OCI-LY7 (cell line): ENCODE measurements at regions not wholly inside any gene's neighbourhood (a gene's known extent, or its start where the extent isn't known, plus 50 kb on each side); places are given as distances from the start of the nearest gene placed in this dataset.

Source experiments
- BruUV-seq: library from RNA; stranded (reverse); fragments of 400-500 nt; replicated peaks from 2 replicates; lab custom pipeline; 2021; lab: Mats Ljungman, UMichigan
- CTCF ChIA-PET: fragments of 300-600 bp; sonication (Branson Sonifier 250); formaldehyde crosslinking; loops from one replicate; lab custom pipeline; 2022; ENCODE audit warnings: antibody characterized with exemption; ENCODE audit not compliant: unreplicated experiment; lab: Charles Lee
- POLR2A ChIA-PET: fragments of 300-600 bp; sonication (Branson Sonifier 250); formaldehyde crosslinking; loops from one replicate; lab custom pipeline; 2022; ENCODE audit warnings: antibody characterized with exemption; lab: Charles Lee
- DNase-seq: peaks from one replicate; pipeline ENCODE4 v3.0.0-alpha.2; 2015; ENCODE audit warnings: low spot score
- H2AFZ ChIP-seq: fragments of 200-600 bp; sonication (generic), shearing (Covaris generic); 2 replicates; pipeline ENCODE4 v1.6.1; 2014; ENCODE audit warnings: mild to moderate bottlenecking, antibody characterized with exemption, low read length, moderate library complexity
- H3K27ac ChIP-seq: fragments of 200-600 bp; sonication (generic); 2 replicates; pipeline ENCODE4 v1.5.1; 2014; ENCODE audit warnings: mixed run types, low read depth, mild to moderate bottlenecking, moderate library complexity, low read length, inconsistent platforms; ENCODE audit not compliant: poor library complexity, severe bottlenecking
- H3K36me3 ChIP-seq: fragments of 200-600 bp; sonication (generic); 2 replicates; pipeline ENCODE4 v1.6.1; 2014; ENCODE audit warnings: mild to moderate bottlenecking, antibody characterized with exemption, low read length, moderate library complexity, mixed read lengths; ENCODE audit not compliant: insufficient read depth
- H3K4me1 ChIP-seq: fragments of 200-600 bp; sonication (generic); 2 replicates; pipeline ENCODE4 v1.5.1; 2014; ENCODE audit warnings: mild to moderate bottlenecking, low read length; ENCODE audit not compliant: insufficient read depth, poor library complexity, severe bottlenecking
- H3K4me2 ChIP-seq: fragments of 200-600 bp; sonication (generic); 2 replicates; pipeline ENCODE4 v1.6.1; 2014; ENCODE audit warnings: mild to moderate bottlenecking, low read length
- H3K4me3 ChIP-seq: fragments of 200-600 bp; sonication (generic); 2 replicates; pipeline ENCODE4 v1.5.1; 2014; ENCODE audit warnings: mild to moderate bottlenecking, low read depth, low read length; ENCODE audit not compliant: poor library complexity, severe bottlenecking
- H3K79me2 ChIP-seq: fragments of 200-600 bp; sonication (generic); 2 replicates; pipeline ENCODE4 v1.6.1; 2016; ENCODE audit warnings: low read depth, mild to moderate bottlenecking, low read length, moderate library complexity, mixed read lengths; ENCODE audit not compliant: insufficient read depth
- H3K9me2 ChIP-seq: fragments of 200-600 bp; sonication (generic); 2 replicates; pipeline ENCODE4 v1.6.1; 2016; ENCODE audit warnings: mild to moderate bottlenecking, low read length, mixed read lengths; ENCODE audit not compliant: insufficient read depth
- H3K9me3 ChIP-seq: fragments of 200-600 bp; sonication (generic); 2 replicates; pipeline ENCODE4 v1.6.1; 2014; ENCODE audit warnings: mild to moderate bottlenecking, mixed run types, low read length, mixed read lengths
- H4K20me1 ChIP-seq: fragments of 200-600 bp; sonication (generic); 2 replicates; pipeline ENCODE4 v1.6.1; 2014; ENCODE audit warnings: mild to moderate bottlenecking, antibody characterized with exemption, low read length, moderate library complexity, mixed read lengths; ENCODE audit not compliant: insufficient read depth
- EZH2phosphoT487 ChIP-seq: fragments of 200-600 bp; sonication (generic); IDR thresholded peaks from 2 replicates; pipeline ENCODE4 v1.6.1; 2018; ENCODE audit warnings: low read depth, borderline replicate concordance, mild to moderate bottlenecking, mixed run types, antibody characterized with exemption, low read length, moderate library complexity, mixed read lengths
- intact Hi-C: fragments of 100-400 bp; cut with micrococcal nuclease; formaldehyde crosslinking; loops from one replicate; pipeline ENCODE4 v1.10.0; 2022; ENCODE audit not compliant: unreplicated experiment
- TF ChIP-seq, protein P1 (sequence below): fragments of 200-600 bp; sonication (generic); conservative IDR thresholded peaks from 2 replicates; pipeline ENCODE4 v1.5.1; 2014; ENCODE audit warnings: mild to moderate bottlenecking, antibody characterized with exemption, low read length, moderate library complexity, mixed read lengths

DNA sequence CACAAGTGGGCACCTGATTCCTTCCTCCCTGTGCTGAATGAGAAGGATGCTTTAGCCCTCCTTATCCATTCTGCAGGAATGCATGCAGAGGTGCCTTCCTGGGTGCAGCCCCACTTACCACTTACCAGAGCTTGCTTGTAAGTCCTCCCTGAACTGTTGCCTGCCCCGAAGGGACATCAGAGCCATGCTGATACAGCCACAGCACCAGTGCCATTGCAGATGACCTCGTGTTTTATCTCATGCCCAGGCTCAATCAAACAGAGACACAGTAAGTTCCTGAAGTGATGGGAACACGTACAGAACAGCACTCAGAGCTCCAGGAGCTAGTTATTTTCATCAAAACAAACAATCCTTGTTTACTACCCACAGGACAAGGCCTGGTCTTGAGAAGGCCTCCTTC, 81.9 kb downstream of the ATP1A1 start:
- intact Hi-C loops = no loop called here
- Histone ChIP-seq H3K79me2 (no peaks in the 10 kb centered on the region), H4K20me1 (no peaks in the 10 kb centered on the region), H3K4me1 (no peaks in the 10 kb centered on the region), H2AFZ (no peak overlapping the region), H3K4me2 (no peak overlapping the region), H3K9me2 (no peaks in the 10 kb centered on the region), H3K9me3 (no peaks in the 10 kb centered on the region), H3K36me3 (no peaks in the 10 kb centered on the region), H3K27ac (no peak overlapping the region), H3K4me3 (no peak overlapping the region)
- CTCF ChIA-PET = interaction anchor here (0.8 kb wide), 1 partner anchor 31 kb away, joined by 4 read pairs; no protein-coding TSS in a partner anchor
- POLR2A ChIA-PET = no interaction called here
- BruUV-seq = no TSS peak
- no peak for DNase-seq
- TF ChIP-seq, protein P1, sequence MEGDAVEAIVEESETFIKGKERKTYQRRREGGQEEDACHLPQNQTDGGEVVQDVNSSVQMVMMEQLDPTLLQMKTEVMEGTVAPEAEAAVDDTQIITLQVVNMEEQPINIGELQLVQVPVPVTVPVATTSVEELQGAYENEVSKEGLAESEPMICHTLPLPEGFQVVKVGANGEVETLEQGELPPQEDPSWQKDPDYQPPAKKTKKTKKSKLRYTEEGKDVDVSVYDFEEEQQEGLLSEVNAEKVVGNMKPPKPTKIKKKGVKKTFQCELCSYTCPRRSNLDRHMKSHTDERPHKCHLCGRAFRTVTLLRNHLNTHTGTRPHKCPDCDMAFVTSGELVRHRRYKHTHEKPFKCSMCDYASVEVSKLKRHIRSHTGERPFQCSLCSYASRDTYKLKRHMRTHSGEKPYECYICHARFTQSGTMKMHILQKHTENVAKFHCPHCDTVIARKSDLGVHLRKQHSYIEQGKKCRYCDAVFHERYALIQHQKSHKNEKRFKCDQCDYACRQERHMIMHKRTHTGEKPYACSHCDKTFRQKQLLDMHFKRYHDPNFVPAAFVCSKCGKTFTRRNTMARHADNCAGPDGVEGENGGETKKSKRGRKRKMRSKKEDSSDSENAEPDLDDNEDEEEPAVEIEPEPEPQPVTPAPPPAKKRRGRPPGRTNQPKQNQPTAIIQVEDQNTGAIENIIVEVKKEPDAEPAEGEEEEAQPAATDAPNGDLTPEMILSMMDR = no peak
- no peak for TF ChIP-seq EZH2phosphoT487

DNA sequence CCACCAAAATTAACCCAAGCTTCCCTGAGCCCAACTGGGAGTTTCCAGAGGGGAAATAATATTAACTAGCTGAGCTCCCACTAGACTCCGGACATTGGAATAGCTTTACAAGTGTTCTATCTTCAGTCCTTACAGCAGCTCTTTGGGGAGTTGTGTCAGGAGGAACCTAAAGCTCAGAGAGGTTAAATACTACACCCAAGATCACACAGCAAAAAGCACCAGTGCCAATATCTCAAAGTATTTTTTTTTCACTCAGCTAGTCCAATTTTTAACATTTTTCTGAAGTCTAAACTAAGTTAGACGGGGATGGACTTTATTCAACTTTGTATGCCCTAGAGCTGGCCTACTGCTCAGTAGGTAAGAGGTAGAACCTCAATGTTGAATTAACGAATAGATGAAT, 82.5 kb downstream of the ATP1A1 start:
- Histone ChIP-seq H2AFZ (no peak overlapping the region), H3K79me2 (no peaks in the 10 kb centered on the region), H4K20me1 (no peaks in the 10 kb centered on the region), H3K27ac (no peak overlapping the region), H3K9me2 (no peaks in the 10 kb centered on the region), H3K4me1 (no peaks in the 10 kb centered on the region), H3K36me3 (no peaks in the 10 kb centered on the region), H3K9me3 (no peaks in the 10 kb centered on the region), H3K4me2 (no peak overlapping the region), H3K4me3 (no peak overlapping the region)
- ChIA-PET POLR2A (no interaction called here), CTCF (interaction anchor here (0.8 kb wide), 1 partner anchor 30 kb away, joined by 4 read pairs; no protein-coding TSS in a partner anchor)
- intact Hi-C loops = no loop called here
- DNase-seq = no peak
- TF ChIP-seq, protein P1 = no peak
- TF ChIP-seq EZH2phosphoT487 = no peak
- BruUV-seq = no TSS peak

DNA sequence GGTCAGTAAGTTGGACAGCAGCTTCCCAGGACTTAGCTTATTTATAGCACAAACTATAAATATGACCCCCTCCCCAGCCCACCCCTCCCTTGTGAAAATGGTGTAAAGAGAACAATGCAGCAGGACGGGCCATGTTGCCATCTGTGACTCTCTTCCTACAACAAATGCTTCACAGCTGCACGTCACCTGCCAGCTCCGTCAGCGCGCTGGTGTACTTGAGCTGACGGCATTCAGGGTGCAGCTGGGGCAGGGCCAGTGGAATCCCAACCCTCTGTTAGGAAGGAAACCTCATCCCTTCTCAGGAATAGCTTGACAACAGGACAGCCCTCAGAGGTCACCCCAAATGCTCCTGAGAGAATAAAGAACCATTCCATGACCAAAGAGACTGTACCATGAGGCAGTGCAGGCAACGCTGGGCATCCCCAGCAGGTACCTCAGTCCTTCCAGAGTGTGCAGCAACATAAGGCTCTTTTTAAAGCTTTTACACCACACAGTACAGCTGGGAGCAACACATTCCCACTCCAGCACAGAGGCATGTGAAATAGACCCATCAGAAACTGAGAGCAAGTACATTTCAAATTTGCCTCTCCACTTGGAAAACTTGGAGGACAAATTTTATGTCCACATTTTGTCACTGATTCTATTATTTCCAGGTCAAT, 85.0 kb downstream of the ATP1A1 start:
- no peak overlapping the region for H3K27ac ChIP-seq
- no peaks in the 10 kb centered on the region for H4K20me1 ChIP-seq
- H3K4me2 ChIP-seq = no peak overlapping the region
- no peak for DNase-seq
- CTCF ChIA-PET = no interaction called here
- no peaks in the 10 kb centered on the region for H3K9me3 ChIP-seq
- intact Hi-C loops = no loop called here
- TF ChIP-seq, protein P1 = no peak
- TF ChIP-seq EZH2phosphoT487 = no peak
- no peak overlapping the region for H3K4me3 ChIP-seq
- H3K4me1 ChIP-seq = no peaks in the 10 kb centered on the region
- no peaks in the 10 kb centered on the region for H3K79me2 ChIP-seq
- BruUV-seq = no TSS peak
- H3K36me3 ChIP-seq = no peaks in the 10 kb centered on the region
- no peaks in the 10 kb centered on the region for H3K9me2 ChIP-seq
- POLR2A ChIA-PET = interaction anchor here (0.6 to 1.0 kb wide), 2 partner anchors 8 to 1392 kb away, joined by 3 read pairs; no protein-coding TSS in a partner anchor
- no peak overlapping the region for H2AFZ ChIP-seq
